Mucosa of gallbladder (tissue), 1 donor: ENCODE measurements at regions not wholly inside any gene's neighbourhood (a gene's known extent, or its start where the extent isn't known, plus 50 kb on each side); places are given as distances from the start of the nearest gene placed in this dataset.

Experiments
- DNase-seq: peaks from one replicate; pipeline ENCODE4 v3.0.0-alpha.2; 2020; ENCODE audit warnings: low spot score
- donor health status: DM: no; HTN: no; CAD: no.

DNA sequence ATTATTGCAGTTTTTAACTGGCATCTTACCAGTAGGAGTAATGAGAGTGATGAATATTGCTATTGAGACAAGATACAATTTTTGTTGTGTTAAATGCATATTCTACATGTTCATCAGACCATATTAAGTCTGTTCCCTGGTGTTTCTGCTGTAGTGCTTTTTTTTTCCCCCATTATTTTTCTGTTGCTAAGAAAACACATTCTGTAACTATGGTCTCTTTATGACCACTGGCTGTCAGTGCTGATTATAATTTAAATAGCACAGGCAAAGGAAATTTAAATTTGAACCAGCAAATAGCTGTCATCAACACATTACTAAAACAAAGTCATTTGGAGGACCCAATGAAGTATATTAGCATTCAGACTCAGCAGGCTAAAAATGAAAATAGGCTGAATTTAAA, 98.3 kb upstream of the ANKRD50 start:
- DNase-seq, result no peak

GRCh38 chr4:124807421-124807820, 94.9 kb upstream of the ANKRD50 start:
- no peak for DNase-seq

GRCh38 chr4:124806403-124806802, 93.9 kb upstream of the ANKRD50 start:
- DNase-seq, result no peak

GRCh38 chr4:124804584-124804983, 92.1 kb upstream of the ANKRD50 start:
- DNase-seq, result no peak

DNA sequence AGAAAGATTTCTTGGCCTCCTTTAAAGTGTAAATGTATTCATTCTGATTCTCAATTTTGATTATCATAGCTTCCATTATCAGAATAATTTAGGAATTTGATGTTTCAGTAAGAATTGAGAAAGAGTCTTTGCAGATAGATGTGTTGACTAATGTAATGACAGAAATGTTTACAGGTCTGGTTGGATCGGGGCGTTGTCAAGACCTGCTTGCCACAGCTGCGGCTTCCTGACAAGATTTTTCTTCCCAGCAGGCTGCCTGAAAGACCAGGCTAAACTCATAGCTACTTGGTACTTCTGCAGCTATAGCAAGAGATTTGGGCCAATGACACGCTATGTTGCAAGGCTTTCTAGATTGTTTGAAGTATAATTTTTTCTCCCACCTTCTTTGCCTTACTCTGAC, 91.5 kb upstream of the ANKRD50 start:
- no peak for DNase-seq

- no peak for DNase-seq
Observed at GRCh38 chr4:124803641-124804040, 91.1 kb upstream of the ANKRD50 start.

DNA sequence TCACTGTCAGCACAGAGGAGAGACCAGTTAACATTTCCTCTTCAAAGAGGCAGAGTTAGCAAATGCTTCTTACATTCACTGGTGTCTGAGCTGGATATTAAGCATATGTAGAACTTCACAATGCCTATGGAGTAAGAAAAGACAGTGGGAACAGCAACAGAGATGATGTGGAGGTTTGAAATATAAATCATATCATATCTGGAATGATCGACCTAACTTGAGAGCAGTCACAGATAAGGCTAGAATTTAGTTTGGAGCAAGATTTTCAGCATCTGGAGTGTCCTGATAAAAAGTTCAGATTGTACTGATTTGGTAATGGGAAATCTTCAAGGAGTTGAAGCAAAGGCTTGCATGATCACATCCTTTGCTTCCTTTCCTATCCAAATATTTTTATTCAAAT, 90.5 kb upstream of the ANKRD50 start:
- DNase-seq, result no peak

- no peak for DNase-seq
Observed at GRCh38 chr4:124797223-124797622, 84.7 kb upstream of the ANKRD50 start.

DNA sequence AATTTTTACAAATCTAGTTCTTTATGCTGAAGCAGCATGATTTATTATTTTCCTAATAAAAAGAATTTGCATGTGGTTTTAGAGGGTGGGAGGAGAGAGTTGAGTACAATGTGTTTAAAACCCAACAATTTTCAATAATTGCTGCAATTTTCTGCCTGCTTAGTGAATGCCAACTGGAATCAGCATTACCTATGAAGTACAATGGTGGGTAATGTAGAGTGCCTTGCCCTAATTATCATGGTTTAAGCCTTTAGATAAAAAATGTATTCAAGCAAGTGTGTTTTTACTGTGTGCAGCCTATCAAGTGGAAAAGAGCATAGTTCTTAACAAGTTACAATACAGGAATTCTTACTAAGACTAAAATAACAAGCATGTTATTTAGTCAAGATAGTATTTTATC, 77.9 kb upstream of the ANKRD50 start:
- DNase-seq, result no peak

DNA sequence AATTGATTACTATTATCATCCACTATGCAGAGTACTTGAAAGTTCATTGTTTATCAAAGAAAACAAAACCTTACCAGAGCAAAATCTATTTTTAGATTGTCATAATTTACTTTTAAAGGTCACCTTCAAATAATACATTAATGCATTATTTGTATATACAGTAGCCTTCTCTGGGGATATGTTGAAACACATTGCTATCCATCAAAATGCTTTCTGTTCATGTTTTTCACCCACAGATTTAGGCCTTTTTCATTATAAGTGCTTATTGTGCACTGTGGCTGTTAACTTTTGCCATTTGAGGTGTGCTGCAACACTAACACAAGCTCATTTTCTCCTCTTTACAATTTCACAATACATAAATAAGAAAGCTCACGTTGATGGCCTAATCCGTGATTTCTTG, 74.1 kb upstream of the ANKRD50 start:
- DNase-seq, result no peak

- no peak for DNase-seq
Observed at GRCh38 chr4:124785645-124786044, 73.1 kb upstream of the ANKRD50 start.

- no peak for DNase-seq
Observed at GRCh38 chr4:124783847-124784246, 71.3 kb upstream of the ANKRD50 start.

DNA sequence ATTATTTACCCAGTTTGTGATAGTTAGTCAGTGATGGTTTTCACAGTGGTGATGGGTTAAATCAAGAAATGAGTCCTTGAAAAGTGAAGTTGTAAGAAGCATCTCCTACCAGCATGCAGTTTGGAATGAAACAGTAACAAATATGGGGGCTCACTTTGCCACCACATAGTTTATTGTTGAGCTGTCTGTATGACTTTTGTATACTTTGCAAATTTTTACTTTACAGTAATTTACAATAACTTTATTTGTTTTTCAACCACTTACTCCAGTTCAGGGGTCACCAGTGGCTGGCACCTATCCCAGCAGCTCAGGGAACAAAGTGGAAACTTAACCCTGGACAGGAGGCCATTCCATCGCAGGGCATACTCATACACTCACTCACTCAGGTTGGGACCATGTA, 64.5 kb upstream of the ANKRD50 start:
- no peak for DNase-seq

DNA sequence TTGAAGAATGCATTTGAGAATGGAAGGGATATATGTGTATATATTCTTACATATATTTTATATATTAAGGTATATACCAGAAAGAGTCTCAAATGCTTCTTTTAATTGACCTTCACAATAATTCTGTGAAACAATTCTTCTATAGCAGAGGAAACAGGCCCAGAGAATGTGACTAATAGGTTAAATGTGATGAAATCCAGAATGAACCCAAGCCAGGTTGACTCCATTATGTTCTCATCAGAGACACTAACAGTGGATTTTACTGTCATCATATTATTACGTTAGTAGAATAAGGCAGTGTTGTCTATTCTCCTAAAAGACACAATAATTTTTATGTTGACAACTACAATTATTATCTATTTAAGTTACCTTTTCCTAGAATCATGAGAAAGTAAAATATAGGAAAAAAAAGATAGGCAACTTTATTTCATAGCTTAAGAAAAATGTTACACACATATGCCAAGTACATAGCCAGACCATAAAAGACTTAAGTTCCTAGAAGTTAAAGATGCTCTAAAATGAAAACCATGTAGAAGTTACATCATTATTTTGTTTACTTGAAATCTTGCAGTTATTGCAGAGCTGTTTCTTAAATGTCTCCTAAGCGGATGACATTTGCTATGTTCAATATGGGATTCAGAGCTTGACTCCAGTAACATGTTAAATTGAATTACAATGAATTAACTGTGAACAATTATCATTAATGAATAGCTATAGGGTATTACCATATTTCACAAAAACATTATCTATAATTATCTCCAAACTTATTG, 56.2 kb upstream of the ANKRD50 start:
- no peak for DNase-seq

DNA sequence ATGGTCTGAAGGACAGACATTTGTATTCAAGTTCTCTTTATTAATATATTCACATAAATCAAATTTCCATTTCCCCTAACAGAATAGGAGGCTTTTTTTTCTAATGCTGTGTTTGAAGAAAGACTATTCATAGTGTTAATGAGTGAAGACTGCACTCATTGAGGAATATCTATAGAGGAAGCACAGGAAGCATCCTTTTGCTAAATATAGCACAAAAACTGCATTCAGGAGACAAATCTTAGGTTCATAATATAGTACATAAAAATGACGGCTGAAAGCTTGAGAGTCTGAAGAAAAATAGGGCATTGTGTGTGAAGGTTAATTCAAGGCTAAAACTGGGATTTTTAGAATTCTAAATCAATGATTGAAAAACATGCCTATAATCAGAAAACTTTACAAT, 50.4 kb upstream of the ANKRD50 start:
- no peak for DNase-seq
